GM21515 (cell line): ENCODE measurements at regions not wholly inside any gene's neighbourhood (a gene's known extent, or its start where the extent isn't known, plus 50 kb on each side); places are given as distances from the start of the nearest gene placed in this dataset.
"Not testable (repeated sequence)": the region's sequence is repeated elsewhere in the genome, so short reads cannot be mapped to it uniquely, and the experiment has no call there.

ENCODE experiments used
- ATAC-seq: cut with Tn5 transposase; IDR thresholded peaks from one replicate; pipeline ENCODE4 v1.9.1; 2021; ENCODE audit not compliant: unreplicated experiment

DNA sequence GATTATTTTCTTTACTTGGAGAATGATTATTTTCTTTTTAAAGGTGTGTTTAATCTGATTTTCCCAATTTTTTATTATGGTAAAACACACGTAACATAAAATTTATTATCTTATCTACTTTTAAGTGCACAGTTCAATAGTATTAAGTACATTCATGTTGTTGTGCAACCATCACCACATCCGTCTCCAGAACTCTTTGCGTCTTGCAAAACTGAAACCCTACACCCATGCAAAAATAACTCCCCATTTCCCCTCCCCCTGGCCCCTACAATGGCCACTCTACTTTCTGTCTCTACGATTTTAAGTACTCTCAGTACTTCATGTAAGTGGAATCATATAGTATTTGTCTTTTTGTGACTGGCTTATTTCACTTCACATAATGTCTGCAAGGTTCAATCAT is 230.7 kb downstream of the SATB1 start:
- ATAC-seq: no peak

GRCh38 chr3:18190646-18191045 is 234.5 kb downstream of the SATB1 start:
- ATAC-seq: no peak

- ATAC-seq: no peak
These were observed 235.7 kb downstream of the SATB1 start for GRCh38 chr3:18189282-18190050.

- ATAC-seq: no peak
These were observed 236.6 kb downstream of the SATB1 start for GRCh38 chr3:18188491-18188890.

- ATAC-seq: no peak
These were observed 239.5 kb downstream of the SATB1 start for GRCh38 chr3:18185624-18186023.

- not testable (repeated sequence) for ATAC-seq
These were observed 242.2 kb downstream of the SATB1 start for GRCh38 chr3:18182923-18183322.

GRCh38 chr3:18179521-18179920 is 245.6 kb downstream of the SATB1 start:
- no peak for ATAC-seq

GRCh38 chr3:18177271-18177670 is 247.9 kb downstream of the SATB1 start:
- no peak for ATAC-seq

DNA sequence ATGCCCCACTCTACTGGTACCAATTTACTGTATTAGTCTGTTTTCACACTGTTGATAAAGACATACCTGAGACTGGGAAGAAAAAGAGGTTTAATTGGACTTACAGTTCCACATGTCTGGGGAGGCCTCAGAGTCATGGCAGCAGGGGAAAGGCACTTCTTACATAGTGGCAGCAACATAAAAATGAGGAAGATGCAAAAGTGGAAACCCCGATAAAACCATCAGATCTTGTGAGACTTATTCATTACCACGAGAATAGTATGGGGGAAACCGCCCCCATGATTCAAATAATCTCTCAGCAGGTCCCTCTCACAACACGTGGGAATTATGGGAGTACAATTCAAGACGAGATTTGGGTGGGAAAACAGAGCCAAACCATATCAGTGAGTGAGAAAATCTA is 251.2 kb downstream of the SATB1 start:
- not testable (repeated sequence) for ATAC-seq

- ATAC-seq: no peak
These were observed 265.5 kb downstream of the SATB1 start for GRCh38 chr3:18159681-18160080.

DNA sequence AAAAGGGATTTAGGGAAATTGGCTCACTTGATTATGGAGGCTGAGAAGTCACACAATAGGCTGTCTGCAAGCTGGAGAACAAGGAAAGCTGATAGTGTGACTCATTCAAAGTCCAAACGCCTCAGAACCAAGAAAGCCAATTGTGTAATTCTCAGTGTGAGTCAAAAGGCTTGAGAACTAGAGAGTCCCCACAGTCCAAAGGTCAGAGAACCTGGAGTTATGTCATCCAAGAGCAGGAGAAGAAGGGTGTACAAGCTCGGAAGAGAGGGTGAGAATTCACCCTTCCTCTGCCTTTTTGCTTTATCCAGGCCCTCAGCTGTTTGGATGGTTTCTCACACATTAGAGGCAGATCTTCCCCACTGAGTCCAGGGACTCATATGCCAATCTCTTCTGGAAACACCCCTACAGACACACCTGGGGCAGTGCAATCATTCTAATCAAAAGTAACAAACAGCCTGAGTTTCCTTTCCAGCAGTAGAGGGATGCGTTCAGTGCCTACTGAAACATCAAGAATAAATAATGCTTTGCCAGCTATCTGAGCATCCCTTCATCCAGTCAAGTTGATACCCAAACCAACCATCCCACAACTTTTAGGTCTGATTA is 271.5 kb downstream of the SATB1 start:
- no peak for ATAC-seq

DNA sequence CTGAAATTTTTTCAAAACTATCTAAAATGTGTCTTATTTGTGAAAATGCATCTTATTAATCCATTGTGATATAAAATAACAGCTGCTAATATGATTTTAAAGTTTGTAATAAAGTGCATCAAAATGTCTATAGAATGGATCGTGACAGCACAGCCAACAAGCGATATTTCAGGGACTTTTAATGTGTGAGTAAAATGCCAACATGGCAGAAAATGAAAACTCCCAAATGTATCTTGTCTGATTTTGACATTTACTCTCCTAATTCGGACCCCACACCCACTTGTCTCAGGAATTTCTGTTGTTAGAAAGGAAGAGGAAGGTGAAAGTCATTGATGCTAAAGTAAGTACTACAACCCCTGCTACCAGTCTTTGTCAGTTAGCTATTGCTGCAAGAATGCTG is 273.9 kb downstream of the SATB1 start:
- no peak for ATAC-seq

DNA sequence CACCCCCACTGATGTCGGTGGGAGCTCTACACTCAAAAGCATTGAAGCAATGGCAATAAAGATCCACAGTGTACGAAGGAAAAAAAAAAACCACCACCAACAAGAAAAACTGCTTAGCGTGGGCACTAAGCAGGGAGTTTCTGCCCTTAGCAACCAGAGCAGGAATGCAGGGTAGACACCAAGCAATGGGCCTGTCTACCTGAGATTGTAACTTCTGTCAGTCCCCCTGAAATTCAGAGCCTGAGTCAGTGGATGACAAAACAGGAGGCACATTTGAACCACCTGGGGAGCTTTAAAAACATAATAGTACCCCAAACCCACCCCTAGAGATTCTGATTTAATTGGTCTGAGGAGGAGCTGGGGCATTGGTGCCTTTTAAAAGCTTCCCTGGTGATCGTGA is 275.2 kb downstream of the SATB1 start:
- no peak for ATAC-seq

DNA sequence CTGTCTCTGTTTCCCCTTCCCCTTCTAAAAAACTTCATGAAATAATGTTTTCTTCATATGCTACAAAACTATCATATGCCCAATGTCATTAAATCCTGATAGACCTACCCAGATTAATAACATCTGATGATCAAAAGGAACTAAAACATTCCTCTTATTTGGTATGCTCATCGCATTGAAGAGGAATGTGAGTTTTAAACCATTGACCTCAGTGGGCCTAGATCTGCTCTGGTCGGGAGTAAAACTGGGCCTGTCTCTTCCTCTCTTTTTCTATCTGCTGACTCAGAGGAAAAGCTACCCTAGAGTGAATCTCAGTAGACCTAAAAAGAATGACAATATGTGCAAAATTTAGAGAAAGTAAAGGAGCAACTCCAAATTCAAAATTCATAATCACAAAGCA is 275.8 kb downstream of the SATB1 start:
- no peak for ATAC-seq

GRCh38 chr3:18144571-18144970 is 280.6 kb downstream of the SATB1 start:
- no peak for ATAC-seq

GRCh38 chr3:18143258-18143780 is 281.8 kb downstream of the SATB1 start:
- no peak for ATAC-seq

- no peak for ATAC-seq
These were observed 287.2 kb downstream of the SATB1 start for GRCh38 chr3:18137958-18138357.

GRCh38 chr3:18135060-18135814 is 289.9 kb downstream of the SATB1 start:
- ATAC-seq: no peak

- no peak for ATAC-seq
These were observed 290.6 kb downstream of the SATB1 start for GRCh38 chr3:18134386-18135059.

DNA sequence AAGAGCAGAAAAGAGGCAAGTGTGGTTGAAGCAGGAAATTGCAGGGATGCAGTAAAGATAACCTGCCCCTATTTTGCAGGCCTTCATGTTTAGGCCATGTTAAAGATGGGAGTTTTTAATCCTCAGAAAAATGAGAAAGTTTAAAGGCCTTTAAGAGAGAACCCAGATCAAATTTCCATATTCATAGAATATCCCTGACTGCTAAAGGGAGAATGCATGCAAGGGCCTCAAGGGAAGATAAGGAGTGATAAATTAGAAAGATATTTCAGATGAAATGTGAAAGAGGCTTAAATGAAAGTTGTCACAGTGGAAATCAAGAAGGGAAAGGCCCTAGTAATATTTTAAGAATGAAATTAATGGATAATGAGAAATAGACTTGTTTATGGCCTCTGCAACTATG is 292.1 kb downstream of the SATB1 start:
- ATAC-seq: no peak
